Esophagus muscularis mucosa (tissue), 4 donors: ENCODE measurements at regions not wholly inside any gene's neighbourhood (a gene's known extent, or its start where the extent isn't known, plus 50 kb on each side); places are given as distances from the start of the nearest gene placed in this dataset.

Source experiments
- EP300 ChIP-seq: sonication (generic); formaldehyde crosslinking; IDR thresholded peaks from one replicate; pipeline ENCODE4 v1.6.1; 2017; ENCODE audit warnings: antibody characterized with exemption
- POLR2A ChIP-seq: fragments of 450-650 bp; IDR thresholded peaks from one replicate; pipeline ENCODE4 v1.6.1; 2017; ENCODE audit warnings: antibody characterized with exemption, moderate library complexity, mild to moderate bottlenecking, low read depth
- POLR2AphosphoS5 ChIP-seq, 2 donors: sonication (generic); formaldehyde crosslinking; IDR thresholded peaks; one replicate each; pipeline ENCODE4 v1.6.1; 2017; ENCODE audit warnings: antibody characterized with exemption in 2 of 2
- TF ChIP-seq, protein P1 (sequence below), 3 experiments: fragments of 200-600 bp in 2 of 3; fragments of 450-650 bp in 1 of 3; sonication (generic) in 2 of 3; IDR thresholded peaks; one replicate each; pipeline ENCODE4 v1.5.1; 2017 to 2019; ENCODE audit warnings: antibody characterized with exemption in 3 of 3, mild to moderate bottlenecking in 2 of 3, moderate library complexity in 1 of 3

DNA sequence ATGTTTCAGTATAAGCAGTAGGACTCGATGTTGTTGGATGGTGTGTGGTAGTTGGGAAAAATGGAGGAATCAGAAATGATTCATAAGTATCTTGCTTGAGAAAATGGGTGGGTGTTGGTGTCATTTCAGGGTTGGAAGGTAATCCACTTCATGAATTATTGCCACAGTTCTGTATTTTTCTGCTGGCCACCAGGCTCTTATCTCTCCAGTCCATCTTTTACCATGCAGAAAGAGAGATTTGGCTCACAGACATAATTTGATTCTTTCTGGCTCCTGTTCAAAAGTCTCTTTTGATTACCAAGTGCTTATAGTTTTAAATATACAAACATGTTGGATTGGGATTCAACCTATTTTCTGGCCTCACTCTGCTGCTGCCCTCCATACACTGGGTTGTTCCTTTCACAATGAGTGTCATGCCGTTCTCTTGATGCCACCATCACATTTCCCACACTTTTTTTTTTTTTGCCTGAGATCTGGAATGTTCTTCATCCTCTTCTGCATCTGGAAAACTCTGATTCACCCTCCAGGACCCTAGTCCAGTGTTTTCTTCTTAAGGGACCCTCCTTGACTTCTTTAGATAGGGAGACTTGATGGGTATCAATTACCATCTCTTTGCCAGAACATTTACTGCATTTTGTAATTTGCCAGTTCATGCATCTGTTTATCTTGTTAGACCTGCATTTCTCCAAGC lies 69.4 kb upstream of the GAP43 start:
- no peak for TF ChIP-seq POLR2AphosphoS5 (IDR thresholded peaks at IDR 0.05)
- TF ChIP-seq, protein P1, sequence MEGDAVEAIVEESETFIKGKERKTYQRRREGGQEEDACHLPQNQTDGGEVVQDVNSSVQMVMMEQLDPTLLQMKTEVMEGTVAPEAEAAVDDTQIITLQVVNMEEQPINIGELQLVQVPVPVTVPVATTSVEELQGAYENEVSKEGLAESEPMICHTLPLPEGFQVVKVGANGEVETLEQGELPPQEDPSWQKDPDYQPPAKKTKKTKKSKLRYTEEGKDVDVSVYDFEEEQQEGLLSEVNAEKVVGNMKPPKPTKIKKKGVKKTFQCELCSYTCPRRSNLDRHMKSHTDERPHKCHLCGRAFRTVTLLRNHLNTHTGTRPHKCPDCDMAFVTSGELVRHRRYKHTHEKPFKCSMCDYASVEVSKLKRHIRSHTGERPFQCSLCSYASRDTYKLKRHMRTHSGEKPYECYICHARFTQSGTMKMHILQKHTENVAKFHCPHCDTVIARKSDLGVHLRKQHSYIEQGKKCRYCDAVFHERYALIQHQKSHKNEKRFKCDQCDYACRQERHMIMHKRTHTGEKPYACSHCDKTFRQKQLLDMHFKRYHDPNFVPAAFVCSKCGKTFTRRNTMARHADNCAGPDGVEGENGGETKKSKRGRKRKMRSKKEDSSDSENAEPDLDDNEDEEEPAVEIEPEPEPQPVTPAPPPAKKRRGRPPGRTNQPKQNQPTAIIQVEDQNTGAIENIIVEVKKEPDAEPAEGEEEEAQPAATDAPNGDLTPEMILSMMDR (IDR thresholded peaks at IDR 0.05): no peak
- no peak for TF ChIP-seq POLR2A
- no peak for TF ChIP-seq EP300
